Neuronal stem cell (in vitro differentiated cells): ENCODE measurements at regions not wholly inside any gene's neighbourhood (a gene's known extent, or its start where the extent isn't known, plus 50 kb on each side); places are given as distances from the start of the nearest gene placed in this dataset.

Experiments used
- DNase-seq: peaks from one replicate; pipeline ENCODE4 v3.0.0-alpha.2; 2013; ENCODE audit warnings: low spot score
- H2AFZ ChIP-seq: one replicate; pipeline ENCODE4 v1.6.1; 2013; ENCODE audit warnings: mild to moderate bottlenecking, low read length, inconsistent platforms
- H2AK5ac ChIP-seq: 2 replicates; pipeline ENCODE4 v1.6.1; 2013; ENCODE audit warnings: low read depth, mild to moderate bottlenecking, inconsistent platforms, low read length, moderate library complexity, mixed read lengths
- H2BK120ac ChIP-seq: 2 replicates; pipeline ENCODE4 v1.6.1; 2013; ENCODE audit warnings: low read depth, mild to moderate bottlenecking, inconsistent platforms, low read length, moderate library complexity, mixed read lengths
- H2BK12ac ChIP-seq: one replicate; pipeline ENCODE4 v1.6.1; 2013; ENCODE audit warnings: low read length, inconsistent platforms
- H2BK15ac ChIP-seq: 2 replicates; pipeline ENCODE4 v1.6.1; 2013; ENCODE audit warnings: mild to moderate bottlenecking, low read length, inconsistent platforms, mixed read lengths
- H2BK5ac ChIP-seq: one replicate; pipeline ENCODE4 v1.6.1; 2013; ENCODE audit warnings: inconsistent platforms, mild to moderate bottlenecking, low read length, moderate library complexity
- H3K14ac ChIP-seq: one replicate; pipeline ENCODE4 v1.6.1; 2013; ENCODE audit warnings: low read length, inconsistent platforms
- H3K18ac ChIP-seq: 2 replicates; pipeline ENCODE4 v1.6.1; 2013; ENCODE audit warnings: low read length, inconsistent platforms
- H3K23ac ChIP-seq: 2 replicates; pipeline ENCODE4 v1.6.1; 2013; ENCODE audit warnings: low read depth, mild to moderate bottlenecking, mixed read lengths, low read length, inconsistent platforms; ENCODE audit not compliant: poor library complexity
- H3K27ac ChIP-seq: replicated peaks from 3 replicates; pipeline ENCODE4 v1.5.1; 2013; ENCODE audit warnings: low read length, inconsistent platforms
- H3K27me3 ChIP-seq, 3 experiments: 2 replicates each; pipeline ENCODE4 v1.6.1; 2013; ENCODE audit warnings: low read length in 3 of 3, mild to moderate bottlenecking in 2 of 3, inconsistent platforms in 1 of 3, low read depth in 1 of 3, mixed read lengths in 1 of 3, moderate library complexity in 1 of 3; ENCODE audit not compliant: control insufficient read depth in 3 of 3, insufficient read depth in 3 of 3
- H3K36me3 ChIP-seq, 2 donors: replicated peaks in 1 of 2; 2 replicates each; pipeline ENCODE4 v1.6.1; 2013; ENCODE audit warnings: low read length in 2 of 2; ENCODE audit not compliant: control insufficient read depth in 2 of 2, insufficient read depth in 2 of 2
- H3K4ac ChIP-seq: 2 replicates; pipeline ENCODE4 v1.6.1; 2013; ENCODE audit warnings: inconsistent platforms, mild to moderate bottlenecking, low read length, moderate library complexity
- H3K4me1 ChIP-seq, 2 donors: 1 replicate in 1 of 2; 2 replicates in 1 of 2; pipeline ENCODE4 v1.6.1; 2013; ENCODE audit warnings: low read length in 2 of 2, low read depth in 1 of 2; ENCODE audit not compliant: control insufficient read depth in 2 of 2, insufficient read depth in 1 of 2
- H3K4me2 ChIP-seq: one replicate; pipeline ENCODE4 v1.6.1; 2013; ENCODE audit warnings: mild to moderate bottlenecking, low read length, inconsistent platforms; ENCODE audit not compliant: insufficient read depth, poor library complexity, severe bottlenecking
- H3K4me3 ChIP-seq, 2 donors: 2 replicates each; pipeline ENCODE4 v1.5.1; 2013; ENCODE audit warnings: low read length in 2 of 2, mild to moderate bottlenecking in 2 of 2, inconsistent platforms in 1 of 2, moderate library complexity in 1 of 2
- H3K79me1 ChIP-seq: one replicate; pipeline ENCODE4 v1.6.1; 2013; ENCODE audit warnings: low read depth, mild to moderate bottlenecking, inconsistent platforms, low read length, moderate library complexity
- H3K9ac ChIP-seq: one replicate; pipeline ENCODE4 v1.6.1; 2013; ENCODE audit warnings: mild to moderate bottlenecking, low read depth, low read length, inconsistent platforms; ENCODE audit not compliant: poor library complexity
- H3K9me3 ChIP-seq, 2 donors: replicated peaks in 1 of 2; 2 replicates each; pipeline versions ENCODE3 to v1.6.1; 2013; ENCODE audit warnings: low read length in 2 of 2, mild to moderate bottlenecking in 2 of 2, inconsistent platforms in 1 of 2, low read depth in 1 of 2, mixed read lengths in 1 of 2, moderate library complexity in 1 of 2; ENCODE audit not compliant: control insufficient read depth in 2 of 2, insufficient read depth in 1 of 2
- H4K8ac ChIP-seq: one replicate; pipeline ENCODE4 v1.6.1; 2013; ENCODE audit warnings: low read depth, mild to moderate bottlenecking, inconsistent platforms, low read length, moderate library complexity
- H4K91ac ChIP-seq: one replicate; pipeline ENCODE4 v1.6.1; 2013; ENCODE audit warnings: low read length, low read depth, mild to moderate bottlenecking, inconsistent platforms; ENCODE audit not compliant: poor library complexity
- WGBS, 2 donors: extraction: QIAGEN DNeasy Blood & Tissue Kit; methylation state at CpG; one replicate each; pipeline ENCODE4 v1.1.7; 2013; ENCODE audit warnings: missing lambda C conversion rate in 2 of 2, mixed read lengths in 1 of 2; ENCODE audit not compliant: insufficient read length in 2 of 2, insufficient replicate concordance in 1 of 2; ENCODE audit errors: extremely low coverage in 2 of 2; 5-methylcytosine and 5-hydroxymethylcytosine counted together

GRCh38 chr6:139988685-139989084 is 614.2 kb upstream of the CITED2 start:
- no peak overlapping the region for H3K14ac ChIP-seq

GRCh38 chr6:139987091-139987490 is 612.6 kb upstream of the CITED2 start:
- no peak overlapping the region for H3K4me3 ChIP-seq
- H3K36me3 ChIP-seq, result no peaks in the 10 kb centered on the region
- H2BK15ac ChIP-seq, result no peak overlapping the region
- H4K8ac ChIP-seq, result no peak overlapping the region
- no peak overlapping the region for H4K91ac ChIP-seq
- H3K4me1 ChIP-seq, result peaks cover 4 to 11% of the 10 kb centered on the region in 2 donors
- no peak overlapping the region for H3K27ac ChIP-seq
- H3K18ac ChIP-seq, result no peak overlapping the region
- no peak overlapping the region for H3K9ac ChIP-seq
- no peak overlapping the region for H3K4ac ChIP-seq
- DNase-seq, result no peak
- no peak overlapping the region for H2BK120ac ChIP-seq
- H3K4me2 ChIP-seq, result no peak overlapping the region
- no peak overlapping the region for H2AFZ ChIP-seq
- H3K23ac ChIP-seq, result no peak overlapping the region
- H3K79me1 ChIP-seq, result no peaks in the 10 kb centered on the region
- H3K14ac ChIP-seq, result no peak overlapping the region
- H2AK5ac ChIP-seq, result no peak overlapping the region
- H2BK5ac ChIP-seq, result no peak overlapping the region
- no peaks in the 10 kb centered on the region for H3K27me3 ChIP-seq
- H2BK12ac ChIP-seq, result no peak overlapping the region
- H3K9me3 ChIP-seq, result peaks cover 0 to 3% of the 10 kb centered on the region in 2 donors

More at GRCh38 chr6:139988685-139989084, 614.2 kb upstream of the CITED2 start:
- Histone ChIP-seq H4K91ac (no peak overlapping the region), H3K4ac (no peak overlapping the region), H2AK5ac (no peak overlapping the region), H3K36me3 (no peaks in the 10 kb centered on the region), H2BK120ac (no peak overlapping the region), H2BK15ac (no peak overlapping the region), H2BK12ac (no peak overlapping the region), H4K8ac (no peak overlapping the region), H3K27ac (no peak overlapping the region), H3K27me3 (no peaks in the 10 kb centered on the region), H3K18ac (no peak overlapping the region), H3K4me3 (no peak overlapping the region), H3K23ac (no peak overlapping the region), H2BK5ac (no peak overlapping the region), H3K9me3 (peaks cover 3 to 5% of the 10 kb centered on the region in 2 donors), H3K4me1 (no peaks in the 10 kb centered on the region), H3K79me1 (no peaks in the 10 kb centered on the region), H3K9ac (no peak overlapping the region), H3K4me2 (no peak overlapping the region), H2AFZ (no peak overlapping the region)
- DNase-seq, result no peak

GRCh38 chr6:139985236-139985815 is 610.9 kb upstream of the CITED2 start:
- no peaks in the 10 kb centered on the region for H3K79me1 ChIP-seq
- H2BK12ac ChIP-seq, result no peak overlapping the region
- no peak overlapping the region for H2BK15ac ChIP-seq
- no peak overlapping the region for H3K27ac ChIP-seq
- H3K4me2 ChIP-seq, result no peak overlapping the region
- no peak overlapping the region for H4K8ac ChIP-seq
- H4K91ac ChIP-seq, result no peak overlapping the region
- no peaks in the 10 kb centered on the region for H3K36me3 ChIP-seq
- peaks cover 0 to 3% of the 10 kb centered on the region in 2 donors for H3K9me3 ChIP-seq
- H3K23ac ChIP-seq, result no peak overlapping the region
- no peak overlapping the region for H3K14ac ChIP-seq
- no peak overlapping the region for H3K9ac ChIP-seq
- no peak overlapping the region for H2AFZ ChIP-seq
- H2BK120ac ChIP-seq, result no peak overlapping the region
- H3K4me3 ChIP-seq, result no peak overlapping the region
- H3K27me3 ChIP-seq, result no peaks in the 10 kb centered on the region
- H3K4ac ChIP-seq, result no peak overlapping the region
- no peak overlapping the region for H2BK5ac ChIP-seq
- H3K18ac ChIP-seq, result no peak overlapping the region
- no peak overlapping the region for H2AK5ac ChIP-seq
- peaks cover 6 to 18% of the 10 kb centered on the region in 2 donors for H3K4me1 ChIP-seq
- no peak for DNase-seq

GRCh38 chr6:139984317-139984716 is 609.9 kb upstream of the CITED2 start:
- H2AK5ac ChIP-seq, result no peak overlapping the region
- no peak overlapping the region for H4K91ac ChIP-seq
- peaks cover 0 to 3% of the 10 kb centered on the region in 2 donors for H3K9me3 ChIP-seq
- H3K27me3 ChIP-seq, result no peaks in the 10 kb centered on the region
- no peak overlapping the region for H3K4ac ChIP-seq
- H2BK12ac ChIP-seq, result no peak overlapping the region
- no peak overlapping the region for H3K18ac ChIP-seq
- no peak overlapping the region for H4K8ac ChIP-seq
- H2AFZ ChIP-seq, result peak overlapping the region; percentile 10
- H3K23ac ChIP-seq, result no peak overlapping the region
- no peak overlapping the region for H3K4me3 ChIP-seq
- no peaks in the 10 kb centered on the region for H3K79me1 ChIP-seq
- H3K27ac ChIP-seq, result no peak overlapping the region
- H2BK5ac ChIP-seq, result no peak overlapping the region
- no peak for DNase-seq
- H3K4me2 ChIP-seq, result no peak overlapping the region
- H3K36me3 ChIP-seq, result no peaks in the 10 kb centered on the region
- H2BK120ac ChIP-seq, result no peak overlapping the region
- no peak overlapping the region for H3K14ac ChIP-seq
- no peak overlapping the region for H2BK15ac ChIP-seq
- WGBS, 2 donors, result no CpG with 5 or more reads among the region's 6 CpGs
- no peak overlapping the region for H3K9ac ChIP-seq
- peaks cover 8 to 18% of the 10 kb centered on the region in 2 donors for H3K4me1 ChIP-seq
